ENCODE measurements at regions not wholly inside any gene's neighbourhood (a gene's known extent, or its start where the extent isn't known, plus 50 kb on each side); places are given as distances from the start of the nearest gene placed in this dataset.
"Not testable (repeated sequence)": the region's sequence is repeated elsewhere in the genome, so short reads cannot be mapped to it uniquely, and the experiment has no call there.

DNA sequence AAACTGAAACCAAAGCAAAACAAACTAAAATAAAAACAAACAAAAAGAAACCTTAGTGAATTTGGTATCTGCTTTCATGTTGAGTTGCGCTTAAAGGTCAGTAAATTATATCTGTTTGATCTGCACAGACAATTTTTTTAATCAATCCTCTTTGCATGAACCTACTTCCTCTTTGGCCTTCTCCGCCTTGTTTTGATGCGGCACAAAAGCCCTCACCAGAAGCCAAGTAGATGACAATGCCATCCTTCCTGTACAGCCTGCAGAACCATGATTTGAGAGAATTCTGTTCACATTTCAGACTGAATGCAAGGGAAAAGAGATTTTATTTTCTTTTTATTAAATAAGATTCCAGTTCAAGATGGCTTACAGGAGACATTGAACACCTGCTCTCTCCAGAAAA lies 473.6 kb upstream of the FTMT start:
- DNase-seq = no peak

DNA sequence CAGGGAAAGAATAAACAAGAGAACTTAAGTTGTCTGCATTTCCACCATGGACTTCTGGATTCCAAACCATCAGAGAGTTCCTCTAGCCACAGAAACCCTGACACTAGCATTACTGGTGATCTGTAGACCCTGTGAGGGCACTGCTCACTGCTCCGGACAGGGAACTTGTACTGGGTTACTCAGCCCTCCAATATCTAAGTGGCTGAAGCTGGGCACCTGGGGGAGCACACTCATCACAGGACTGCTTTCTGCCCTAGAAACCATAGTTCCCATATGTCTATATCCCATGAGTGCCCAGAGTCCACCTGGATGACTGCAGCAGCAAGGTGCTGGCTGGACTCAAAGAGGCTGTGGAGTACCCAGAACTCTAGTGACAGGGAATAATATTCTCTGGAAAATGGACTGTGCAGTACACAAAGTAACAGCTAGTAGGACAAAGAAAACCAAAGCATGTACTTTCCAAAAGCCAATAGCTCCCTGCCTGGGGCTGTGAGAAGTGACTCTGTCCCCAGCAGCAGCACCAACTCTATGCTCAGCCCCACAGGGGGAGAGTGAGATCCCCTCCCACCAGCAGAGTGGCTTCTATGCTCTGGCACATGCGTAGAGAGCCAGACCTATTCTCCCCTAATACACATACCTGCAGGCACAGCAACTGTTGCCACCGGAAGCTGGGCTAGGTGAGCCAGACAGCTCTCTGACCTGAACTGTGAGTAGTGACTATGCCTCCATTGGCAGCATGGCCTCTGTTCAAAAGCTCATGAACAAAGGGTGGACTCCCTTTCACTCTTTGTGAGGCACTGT lies 472.9 kb upstream of the FTMT start:
- DNase-seq = no peak

DNA sequence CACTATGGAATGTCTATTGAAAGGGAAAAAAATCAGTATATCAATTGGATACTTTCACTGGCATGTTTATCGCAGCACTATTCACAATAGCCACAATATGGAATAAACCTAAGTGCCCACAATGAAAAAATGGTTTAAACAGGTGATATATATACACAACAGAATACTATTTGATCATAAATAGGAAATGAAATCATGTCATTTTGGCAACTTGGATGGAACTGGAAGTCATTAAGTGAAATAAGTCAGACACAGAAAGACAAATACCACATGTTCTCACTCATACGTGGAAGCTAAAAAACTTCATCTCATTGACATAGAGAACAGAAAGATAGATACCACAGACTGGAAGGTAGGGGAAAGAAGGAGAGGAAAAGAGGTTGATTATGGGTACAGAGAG lies 471.6 kb upstream of the FTMT start:
- DNase-seq = no peak

DNA sequence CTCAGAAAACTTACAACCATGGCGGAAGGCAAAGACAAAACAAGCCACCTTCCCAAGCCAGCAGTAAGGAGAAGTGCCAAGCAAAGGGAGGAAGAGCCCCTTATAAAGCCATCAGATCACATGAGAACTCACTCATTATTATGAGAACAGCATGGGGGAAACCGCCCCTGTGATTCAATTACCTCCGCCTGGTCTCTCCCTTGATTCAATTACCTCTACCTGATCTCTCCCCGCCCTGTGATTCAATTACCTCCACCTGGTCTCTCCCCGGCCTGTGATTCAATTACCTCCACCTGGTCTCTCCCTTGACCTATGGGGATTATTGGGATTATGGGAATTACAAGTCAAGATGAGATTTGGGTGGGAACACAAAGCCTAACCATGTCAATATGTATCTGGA lies 467.3 kb upstream of the FTMT start:
- DNase-seq = no peak

DNA sequence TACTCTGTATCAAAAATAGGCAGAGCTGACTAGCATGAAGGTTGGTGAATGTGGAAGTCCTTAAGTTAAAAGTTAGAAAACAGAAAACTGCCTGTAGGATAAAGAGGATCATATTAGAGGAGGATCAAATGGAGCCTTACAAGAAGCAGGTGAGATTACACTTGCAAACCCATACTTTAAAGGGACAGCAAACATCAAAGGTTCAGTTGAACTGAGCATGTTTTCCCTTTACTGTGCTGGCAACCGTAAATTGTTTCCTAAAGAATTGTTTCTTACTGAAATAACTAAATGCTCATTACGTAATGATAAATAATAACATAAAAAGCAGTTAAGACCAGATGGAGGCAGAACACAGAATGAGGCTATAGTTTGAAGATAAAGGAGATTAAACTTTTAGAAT lies 465.3 kb upstream of the FTMT start:
- no peak for DNase-seq

DNA sequence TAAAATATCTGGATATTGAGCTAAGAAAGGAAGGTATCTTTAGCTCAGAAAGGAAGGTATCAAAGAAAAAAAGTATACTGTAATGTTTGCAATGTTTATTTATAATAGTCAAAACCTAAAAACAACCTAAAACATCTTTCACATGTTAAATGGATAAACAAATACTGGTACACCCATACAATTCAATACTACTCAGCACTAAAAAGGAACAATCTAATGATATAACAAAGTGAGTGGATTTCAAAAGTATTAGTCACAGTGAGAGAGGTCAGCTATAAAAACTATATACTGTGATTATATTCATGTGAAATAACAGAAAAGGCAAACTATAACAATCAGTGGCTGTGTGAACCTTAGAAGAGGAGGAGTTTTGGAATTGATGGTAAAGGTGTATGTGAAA lies 455.0 kb upstream of the FTMT start:
- no peak for DNase-seq

DNA sequence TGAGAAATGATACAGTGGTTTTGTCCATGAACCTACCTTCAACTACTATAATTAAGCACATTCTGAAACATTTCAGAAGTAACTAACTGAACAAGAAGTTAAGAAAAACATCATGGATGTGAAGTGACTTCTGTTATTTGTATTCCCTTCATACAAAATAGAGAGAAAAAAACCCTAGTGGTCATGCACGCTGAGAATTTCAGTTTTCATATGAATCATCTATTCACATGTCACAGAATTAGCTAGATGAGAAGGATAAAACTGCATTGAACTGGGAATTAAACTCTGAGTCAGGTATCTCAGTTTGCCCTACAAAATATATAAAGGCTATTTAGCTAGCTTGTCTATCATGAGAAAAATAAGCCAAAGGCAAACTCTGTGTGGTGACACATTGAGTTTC lies 451.8 kb upstream of the FTMT start:
- DNase-seq = no peak

DNA sequence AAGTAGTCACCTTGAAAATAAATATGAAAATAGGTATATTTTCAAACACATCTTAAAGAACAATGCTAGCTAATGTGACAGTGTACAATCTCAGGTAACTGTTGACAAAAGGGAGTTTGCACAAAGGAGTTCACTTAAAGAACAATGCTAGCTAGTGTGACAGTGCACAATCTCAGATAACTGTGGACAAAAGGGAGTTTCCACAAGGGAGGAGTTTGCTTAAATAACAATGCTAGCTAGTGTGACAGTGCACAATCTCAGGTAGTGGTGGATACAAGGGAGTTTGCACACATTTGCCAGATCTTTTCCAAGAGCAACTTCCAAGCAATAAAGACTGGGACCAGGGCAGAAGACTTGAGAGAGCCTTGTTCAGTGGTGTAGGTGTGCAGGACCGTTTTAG lies 442.9 kb upstream of the FTMT start:
- no peak for DNase-seq

DNA sequence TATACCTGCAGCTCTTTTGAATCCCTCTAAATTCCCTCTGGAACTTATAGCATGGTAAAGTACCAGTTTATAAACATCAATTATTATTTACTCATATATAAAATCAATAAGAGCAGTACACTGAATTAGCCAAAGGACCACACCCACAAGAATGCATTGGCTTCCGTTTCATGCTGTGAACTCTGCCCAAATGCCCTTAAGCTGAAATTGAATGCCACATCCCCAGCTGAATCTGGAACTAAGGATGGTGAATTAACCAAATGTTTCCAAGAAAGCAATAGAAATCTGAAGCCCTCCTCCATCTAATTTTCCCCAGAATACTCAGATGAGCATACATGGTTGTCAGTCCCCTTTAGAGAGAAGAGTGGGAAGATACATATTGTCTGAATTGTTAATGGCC lies 436.4 kb upstream of the FTMT start:
- no peak for DNase-seq

DNA sequence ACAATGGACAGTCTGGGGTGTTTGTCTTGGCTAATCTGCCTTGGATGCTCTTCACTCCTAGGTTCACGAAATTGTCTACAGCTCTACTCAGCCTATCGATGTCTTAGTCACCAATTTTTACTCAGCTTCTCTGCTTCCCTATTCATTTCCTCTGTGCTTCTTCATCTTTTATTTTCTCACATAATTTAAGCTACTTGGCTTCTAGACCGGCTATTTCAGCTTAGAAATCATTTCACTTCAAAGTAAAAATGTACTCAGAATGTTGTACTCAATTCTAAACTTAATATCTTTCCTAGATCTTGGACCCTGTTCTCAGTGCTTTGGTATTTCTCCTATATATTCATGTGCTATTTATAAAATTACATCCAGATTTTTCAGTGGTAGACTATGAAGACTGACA lies 430.0 kb upstream of the FTMT start:
- DNase-seq = no peak

DNA sequence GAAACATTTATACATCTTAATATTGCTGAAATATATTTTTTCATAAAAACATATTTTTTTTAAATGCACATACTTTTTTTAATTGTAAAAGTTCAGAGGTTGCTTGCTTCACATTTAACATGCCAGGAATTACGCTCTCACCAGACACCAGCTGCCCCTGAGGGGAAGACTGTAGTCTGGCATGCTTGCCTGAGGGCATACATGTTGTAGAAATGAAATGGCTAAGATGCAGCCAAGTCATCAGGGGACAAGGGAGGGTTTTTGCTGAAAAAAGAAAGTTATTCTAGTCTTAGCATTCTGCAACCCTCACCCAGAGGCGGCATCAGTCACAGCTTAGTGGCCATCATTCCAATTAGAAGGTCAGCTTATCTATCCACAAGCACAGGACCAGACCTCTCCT lies 426.7 kb upstream of the FTMT start:
- DNase-seq = no peak

DNA sequence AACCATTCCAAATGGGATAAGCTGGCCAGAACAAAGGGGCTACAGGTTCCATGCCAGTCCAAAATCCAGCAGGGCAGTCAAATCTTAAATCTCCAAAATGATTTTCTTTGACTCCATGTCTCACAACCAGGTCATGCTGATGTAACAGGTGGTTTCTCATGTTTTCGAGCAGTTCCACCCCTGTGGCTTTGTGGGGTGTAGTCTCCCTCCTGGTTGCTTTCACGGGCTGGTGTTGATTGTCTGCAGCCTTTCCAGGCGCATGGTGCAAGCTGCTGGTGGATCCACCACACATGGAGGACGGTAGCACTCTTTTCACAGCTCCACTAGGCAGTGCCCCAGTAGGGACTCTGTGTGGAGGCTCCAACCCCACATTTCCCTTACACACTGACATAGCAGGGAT lies 425.5 kb upstream of the FTMT start:
- no peak for DNase-seq

DNA sequence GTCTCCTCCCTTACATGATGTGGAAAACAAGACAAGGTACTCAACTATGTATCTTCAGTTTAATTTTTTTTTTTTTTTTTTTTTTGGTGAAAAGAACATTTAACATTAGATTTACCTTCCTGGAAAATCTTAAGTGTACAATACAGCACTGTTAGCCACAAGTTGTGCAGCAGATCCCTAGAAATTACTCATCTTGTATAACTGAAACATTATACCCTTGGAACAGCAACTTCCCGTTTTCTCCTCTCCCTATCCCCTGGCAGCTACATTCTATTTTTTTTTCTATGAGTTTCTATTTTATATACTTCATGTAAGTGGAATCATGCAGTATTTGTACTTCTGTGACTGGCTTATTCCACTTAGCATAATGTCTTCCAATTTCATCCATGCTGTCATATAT lies 421.9 kb upstream of the FTMT start:
- no peak for DNase-seq

DNA sequence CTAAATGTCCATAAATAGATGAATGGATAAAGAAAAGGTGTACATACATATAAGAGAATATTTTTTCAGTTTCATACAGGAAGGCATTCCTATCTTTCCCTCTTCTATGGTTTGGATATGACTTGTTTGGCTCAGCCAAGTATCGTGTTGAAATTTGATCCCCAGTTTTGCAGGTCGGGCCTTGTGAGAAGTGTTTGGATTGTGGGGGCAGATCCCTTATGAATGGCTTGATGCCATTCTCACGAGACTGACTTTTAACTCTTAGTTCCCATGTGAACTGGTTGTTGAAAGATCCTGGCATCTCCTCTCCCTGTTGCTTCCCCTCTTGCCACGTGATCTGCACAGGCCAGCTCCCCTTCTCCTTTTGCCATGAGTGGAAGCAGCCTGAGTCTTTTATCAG lies 421.1 kb upstream of the FTMT start:
- DNase-seq = no peak

DNA sequence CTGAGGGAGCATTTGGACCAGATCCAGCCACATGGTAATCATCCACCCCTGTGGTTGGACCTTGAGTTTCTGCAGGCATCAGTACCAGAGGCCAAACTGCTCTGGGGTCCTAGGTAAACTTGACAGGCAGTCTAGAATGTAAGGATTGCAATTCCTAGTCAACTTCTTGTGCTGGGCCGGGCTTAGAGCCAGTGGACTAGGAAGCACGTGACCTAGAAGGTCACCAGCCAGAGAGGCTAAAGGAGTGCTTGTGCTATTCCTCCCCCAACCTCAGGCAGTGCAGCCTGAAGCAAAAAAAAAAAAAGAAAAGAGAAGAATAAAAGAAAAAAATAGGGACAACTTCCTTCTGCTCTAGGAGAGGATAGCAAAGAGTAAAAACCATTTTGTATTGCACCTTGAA lies 406.2 kb upstream of the FTMT start:
- no peak for DNase-seq

DNA sequence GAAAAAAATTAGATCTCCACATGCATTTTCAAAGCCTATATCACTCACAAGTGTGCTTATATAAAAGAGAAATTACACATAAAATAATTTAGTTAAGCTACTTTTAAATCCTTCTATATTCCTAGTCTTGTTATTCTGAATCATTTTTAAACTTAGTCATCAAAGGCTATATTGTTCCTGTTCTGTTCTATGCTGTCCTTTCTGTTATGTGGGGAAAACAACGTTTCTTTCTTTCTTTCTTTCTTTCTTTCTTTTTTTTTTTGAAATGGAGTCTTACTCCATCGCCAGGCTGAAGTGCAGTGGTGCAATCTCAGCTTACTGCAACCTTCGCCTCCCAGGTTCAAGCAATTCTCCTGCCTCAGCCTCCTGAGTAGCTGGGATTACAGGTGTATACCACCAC lies 389.2 kb upstream of the FTMT start:
- DNase-seq = no peak

DNA sequence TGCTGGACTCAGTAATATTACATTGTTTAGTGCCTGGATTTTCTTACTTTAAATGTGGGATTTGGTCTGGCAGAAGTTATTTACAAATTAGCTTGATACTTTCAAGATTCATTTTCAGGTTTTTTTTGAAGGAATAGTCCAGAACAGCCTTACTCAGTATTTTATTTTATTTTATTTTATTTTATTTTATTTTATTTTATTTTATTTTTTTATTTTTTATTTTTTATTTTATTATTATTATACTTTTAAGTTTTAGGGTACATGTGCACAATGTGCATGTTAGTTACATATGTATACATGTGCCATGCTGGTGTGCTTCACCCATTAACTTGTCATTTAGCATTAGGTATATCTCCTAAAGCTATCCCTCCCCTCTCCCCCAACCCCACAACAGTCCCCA lies 380.5 kb upstream of the FTMT start:
- not testable (repeated sequence) for DNase-seq

DNA sequence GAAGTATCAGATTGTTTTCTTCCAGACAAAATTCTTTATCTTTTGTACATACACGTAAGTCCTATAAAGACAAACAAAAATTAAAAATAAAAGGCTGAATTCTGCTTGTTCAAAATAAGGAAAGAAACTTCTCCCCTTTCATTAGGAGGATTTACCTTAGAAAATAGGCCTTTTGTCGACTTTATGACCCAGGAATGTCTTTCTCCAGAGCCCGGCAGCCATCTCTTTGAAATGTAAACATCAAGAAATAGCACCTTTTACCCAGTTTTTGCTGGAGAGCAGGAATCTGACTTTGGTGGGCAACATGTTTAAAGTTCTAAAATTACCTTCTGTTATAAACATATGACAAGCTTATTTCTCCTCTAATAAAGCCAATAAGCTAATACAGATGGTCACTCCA lies 373.0 kb upstream of the FTMT start:
- DNase-seq = no peak

DNA sequence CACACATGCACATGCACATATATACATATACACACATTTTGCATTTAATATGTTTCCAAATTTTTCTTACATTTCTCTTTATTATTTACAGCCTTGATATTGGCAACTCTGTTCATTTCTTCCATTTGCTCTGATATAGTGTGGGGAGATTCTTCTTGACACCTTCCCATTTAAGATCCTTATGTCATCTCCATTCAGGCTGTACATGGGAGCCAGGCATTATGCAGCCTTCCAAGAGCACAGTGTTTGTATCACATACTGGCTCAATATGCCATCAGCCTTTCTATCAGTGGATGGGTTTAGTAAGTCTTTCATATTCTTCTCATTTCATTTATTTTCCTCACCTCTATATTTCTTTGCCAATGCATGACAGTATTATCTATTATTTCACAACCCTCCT lies 372.3 kb upstream of the FTMT start:
- no peak for DNase-seq

DNA sequence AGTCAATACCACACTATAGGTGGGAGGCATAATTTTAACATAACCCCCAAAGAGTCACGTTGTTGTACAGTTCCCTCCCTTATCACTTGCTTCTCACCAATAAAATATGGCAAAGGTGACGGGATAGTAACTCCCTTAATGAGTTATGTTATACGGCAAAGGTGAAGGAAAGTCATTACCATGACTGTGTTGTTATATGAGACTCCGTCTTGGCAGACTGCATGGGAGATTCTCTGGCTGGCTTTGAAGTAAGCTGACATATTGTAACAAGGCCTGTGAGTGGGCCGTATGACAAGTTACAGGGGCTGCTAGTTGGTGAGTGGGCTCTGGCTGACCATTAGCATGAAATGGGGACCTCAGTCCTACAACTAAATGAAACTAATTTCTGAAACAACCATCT lies 366.4 kb upstream of the FTMT start:
- DNase-seq = no peak

DNA sequence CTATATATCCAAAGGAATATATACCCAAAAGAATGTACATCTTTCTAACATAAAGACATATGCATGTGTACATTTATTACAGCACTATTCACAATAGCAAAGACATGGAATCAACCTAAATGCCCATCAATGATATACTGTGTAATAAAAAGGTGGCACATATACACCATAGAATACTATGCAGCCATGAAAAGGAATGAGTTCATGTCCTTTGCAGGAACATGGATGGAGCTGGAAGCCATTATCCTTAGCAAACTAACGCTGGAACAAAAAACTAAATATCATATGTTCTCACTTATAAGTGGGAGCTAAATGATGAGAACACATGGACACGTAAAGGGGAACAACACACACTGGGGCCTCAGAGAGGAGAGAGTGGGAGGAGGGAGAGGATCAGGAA lies 365.7 kb upstream of the FTMT start:
- DNase-seq = not testable (repeated sequence)

DNA sequence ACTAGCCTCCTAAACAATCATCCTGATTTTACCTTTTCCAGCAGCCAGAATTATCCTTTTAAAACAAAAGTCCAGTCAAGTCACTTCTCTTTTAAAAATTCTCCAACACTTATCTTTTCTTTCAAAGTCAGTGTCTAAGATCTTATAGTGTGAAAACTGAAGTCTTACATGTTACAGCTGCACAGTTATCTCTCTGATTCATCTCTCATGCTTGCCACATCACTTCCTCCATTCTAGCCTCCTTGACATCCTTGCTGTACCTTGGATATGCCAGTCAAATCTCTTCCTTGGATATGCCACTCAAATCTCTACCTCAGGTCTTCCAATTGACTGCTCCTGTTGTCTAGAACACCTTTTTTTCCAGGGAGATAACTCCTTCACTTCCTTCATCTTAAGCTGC lies 361.7 kb upstream of the FTMT start:
- no peak for DNase-seq

DNA sequence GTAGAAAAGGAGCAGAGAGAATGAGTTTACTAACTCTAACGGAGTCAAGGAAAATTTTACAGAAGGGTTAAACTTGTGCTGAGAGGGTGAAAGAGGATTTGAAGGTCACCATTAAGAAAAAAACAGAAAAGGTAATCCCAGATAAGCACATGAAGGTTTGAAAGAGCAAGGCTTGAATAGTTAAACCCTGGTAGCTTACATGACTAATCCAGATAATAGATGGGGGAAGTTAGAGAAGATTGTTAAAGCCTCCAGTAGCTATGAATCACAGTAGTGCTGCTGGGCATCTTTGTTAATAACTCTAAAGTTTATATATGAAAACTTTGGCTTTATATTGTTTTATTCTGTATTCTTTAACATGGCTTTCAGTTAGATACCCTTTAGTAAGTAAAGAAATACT lies 354.5 kb upstream of the FTMT start:
- DNase-seq = no peak

DNA sequence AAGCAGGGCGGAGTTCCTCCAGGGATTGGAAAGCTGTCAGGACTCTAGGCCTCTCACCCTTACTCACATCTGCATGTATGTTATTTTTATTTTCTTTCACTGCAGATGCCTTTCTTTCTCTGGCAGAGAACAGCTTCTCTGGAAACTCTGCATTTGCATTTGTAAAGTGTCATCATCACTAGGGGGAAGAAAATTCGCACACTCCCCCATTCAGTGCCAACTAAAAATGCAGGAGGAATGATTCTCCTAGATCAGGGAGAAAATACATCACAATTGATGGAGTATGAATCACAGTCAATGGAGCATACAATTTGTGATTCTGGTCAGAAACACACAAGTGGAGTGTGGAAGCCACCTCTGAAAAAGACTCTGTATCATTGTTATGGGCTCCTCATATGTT lies 351.4 kb upstream of the FTMT start:
- no peak for DNase-seq

DNA sequence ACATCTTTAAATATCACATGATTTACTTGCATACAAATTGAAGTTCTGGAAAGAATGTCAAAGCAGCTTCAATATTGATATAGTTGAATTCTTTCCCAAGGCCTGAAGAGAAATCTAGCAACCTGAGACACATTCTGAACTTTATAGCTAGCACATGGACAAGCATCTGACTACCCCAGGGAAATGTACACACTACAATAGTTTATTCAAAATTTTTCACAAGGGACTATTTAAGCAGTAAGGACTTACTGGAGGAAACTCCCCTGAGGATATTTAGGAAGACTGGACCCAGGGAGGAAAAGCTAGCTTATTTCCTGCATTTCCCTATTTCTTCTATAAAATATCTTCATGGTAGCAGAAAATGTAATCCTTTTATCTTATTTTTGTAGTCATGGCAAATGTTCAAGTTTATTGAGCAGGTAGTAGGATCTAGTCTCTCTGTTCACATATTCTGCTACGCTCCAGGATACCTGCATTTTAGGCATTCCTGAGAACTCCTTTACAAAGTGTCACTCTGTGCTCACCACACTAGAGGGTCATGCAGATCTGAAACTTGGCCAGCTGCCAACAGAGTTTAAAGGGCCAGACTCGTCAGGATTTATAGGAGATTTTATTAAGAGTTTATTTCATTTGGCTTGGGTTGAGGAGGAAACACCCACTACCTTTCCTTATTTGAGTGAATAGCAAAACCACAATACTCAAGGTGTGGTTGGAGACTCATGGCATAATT lies 348.4 kb upstream of the FTMT start:
- peak; percentile 19 for DNase-seq
